ENCODE measurements at regions not wholly inside any gene's neighbourhood (a gene's known extent, or its start where the extent isn't known, plus 50 kb on each side); places are given as distances from the start of the nearest gene placed in this dataset.

DNA sequence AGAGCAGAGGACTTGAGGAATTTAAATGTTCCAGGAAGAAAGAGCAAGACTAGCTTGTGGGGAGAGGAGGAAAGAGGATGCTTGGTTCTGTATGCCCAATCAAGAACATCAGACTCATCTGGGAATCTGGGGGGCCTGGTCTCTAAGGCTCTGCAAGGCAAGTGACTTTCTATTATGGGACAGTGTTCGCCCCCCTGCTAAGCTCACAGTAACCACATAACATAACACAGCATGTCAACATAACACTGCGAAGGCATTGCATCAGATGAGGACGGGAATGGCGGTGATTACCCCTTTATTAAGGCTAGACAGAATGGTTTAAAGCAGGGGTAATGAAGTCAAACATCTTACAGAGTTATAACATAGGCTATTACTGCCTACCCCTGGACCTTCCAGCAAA is 176.6 kb upstream of the IRX6 start:
- H3K4me3 ChIP-seq (ENCODE audit: low read depth, low read length) = no peak overlapping the region
- TF ChIP-seq, protein P1, sequence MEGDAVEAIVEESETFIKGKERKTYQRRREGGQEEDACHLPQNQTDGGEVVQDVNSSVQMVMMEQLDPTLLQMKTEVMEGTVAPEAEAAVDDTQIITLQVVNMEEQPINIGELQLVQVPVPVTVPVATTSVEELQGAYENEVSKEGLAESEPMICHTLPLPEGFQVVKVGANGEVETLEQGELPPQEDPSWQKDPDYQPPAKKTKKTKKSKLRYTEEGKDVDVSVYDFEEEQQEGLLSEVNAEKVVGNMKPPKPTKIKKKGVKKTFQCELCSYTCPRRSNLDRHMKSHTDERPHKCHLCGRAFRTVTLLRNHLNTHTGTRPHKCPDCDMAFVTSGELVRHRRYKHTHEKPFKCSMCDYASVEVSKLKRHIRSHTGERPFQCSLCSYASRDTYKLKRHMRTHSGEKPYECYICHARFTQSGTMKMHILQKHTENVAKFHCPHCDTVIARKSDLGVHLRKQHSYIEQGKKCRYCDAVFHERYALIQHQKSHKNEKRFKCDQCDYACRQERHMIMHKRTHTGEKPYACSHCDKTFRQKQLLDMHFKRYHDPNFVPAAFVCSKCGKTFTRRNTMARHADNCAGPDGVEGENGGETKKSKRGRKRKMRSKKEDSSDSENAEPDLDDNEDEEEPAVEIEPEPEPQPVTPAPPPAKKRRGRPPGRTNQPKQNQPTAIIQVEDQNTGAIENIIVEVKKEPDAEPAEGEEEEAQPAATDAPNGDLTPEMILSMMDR (conservative IDR thresholded peaks at IDR 0.05; ENCODE audit: low read depth, low read length) = no peak
- no peak for DNase-seq (ENCODE audit: low read depth)

DNA sequence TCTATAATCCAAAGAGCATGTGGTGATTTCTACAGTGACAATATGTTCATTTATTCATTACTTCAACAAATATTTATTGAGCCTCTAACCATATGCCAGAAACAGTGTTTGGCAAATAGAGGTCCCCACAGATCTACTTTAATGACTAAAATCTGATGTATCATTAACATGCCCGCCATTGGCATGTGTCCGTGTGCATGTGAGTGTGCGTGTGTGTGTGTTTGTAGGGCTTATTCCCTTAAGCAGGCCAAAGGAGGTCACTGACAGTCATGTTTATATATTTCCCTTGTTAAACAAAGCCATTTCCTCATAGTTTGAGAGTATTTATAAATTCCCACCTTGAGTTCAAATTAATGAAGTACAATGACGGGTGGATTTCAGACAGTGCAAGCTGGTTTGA is 174.4 kb upstream of the IRX6 start:
- no peak for DNase-seq (ENCODE audit: low read depth)
- TF ChIP-seq, protein P1 (conservative IDR thresholded peaks at IDR 0.05; ENCODE audit: low read depth, low read length) = no peak
- H3K4me3 ChIP-seq (ENCODE audit: low read depth, low read length) = no peak overlapping the region

DNA sequence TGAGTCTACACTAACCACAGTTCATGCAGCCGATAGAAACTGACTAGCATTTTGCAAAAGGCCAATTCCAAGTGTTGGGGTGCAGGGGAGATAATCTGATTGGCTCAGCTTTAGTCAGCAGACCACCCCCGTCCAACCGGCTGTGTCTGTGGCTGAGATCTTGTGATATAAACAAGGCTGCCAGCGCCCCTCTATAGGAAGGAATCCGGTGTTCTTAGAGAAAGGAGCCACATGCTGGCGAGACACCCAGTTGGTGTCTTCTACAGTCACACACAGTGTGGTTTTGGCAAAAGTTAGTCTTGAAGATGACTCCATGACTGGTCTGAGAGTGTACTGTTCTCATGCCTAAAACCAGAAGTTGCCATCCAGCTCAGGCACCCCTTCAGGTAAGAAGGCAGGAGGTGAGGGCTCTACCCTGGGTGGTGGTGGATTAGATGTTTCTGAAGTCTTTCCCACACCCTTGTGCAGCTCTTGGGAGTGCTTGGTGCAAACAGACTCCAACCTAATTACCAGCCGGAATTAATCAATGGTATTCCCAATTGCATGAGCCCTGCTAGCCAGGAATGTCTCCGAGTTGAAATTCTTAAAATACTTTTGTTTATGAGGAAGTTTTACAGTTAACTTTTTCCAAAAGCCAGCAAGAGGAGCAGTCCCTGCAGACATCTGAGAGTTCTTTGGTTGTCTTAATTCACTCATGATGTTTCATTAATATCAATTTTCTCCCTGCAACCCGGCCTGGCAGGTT is 172.3 kb upstream of the IRX6 start:
- DNase-seq (ENCODE audit: low read depth) = no peak
- H3K4me3 ChIP-seq (ENCODE audit: low read depth, low read length) = no peak overlapping the region
- TF ChIP-seq, protein P1 (conservative IDR thresholded peaks at IDR 0.05; ENCODE audit: low read depth, low read length) = no peak

GRCh38 chr16:55152875-55153390 is 171.1 kb upstream of the IRX6 start:
- no peak for DNase-seq (ENCODE audit: low read depth)
- no peak overlapping the region for H3K4me3 ChIP-seq (ENCODE audit: low read depth, low read length)
- TF ChIP-seq, protein P1 (conservative IDR thresholded peaks at IDR 0.05; ENCODE audit: low read depth, low read length) = no peak

DNA sequence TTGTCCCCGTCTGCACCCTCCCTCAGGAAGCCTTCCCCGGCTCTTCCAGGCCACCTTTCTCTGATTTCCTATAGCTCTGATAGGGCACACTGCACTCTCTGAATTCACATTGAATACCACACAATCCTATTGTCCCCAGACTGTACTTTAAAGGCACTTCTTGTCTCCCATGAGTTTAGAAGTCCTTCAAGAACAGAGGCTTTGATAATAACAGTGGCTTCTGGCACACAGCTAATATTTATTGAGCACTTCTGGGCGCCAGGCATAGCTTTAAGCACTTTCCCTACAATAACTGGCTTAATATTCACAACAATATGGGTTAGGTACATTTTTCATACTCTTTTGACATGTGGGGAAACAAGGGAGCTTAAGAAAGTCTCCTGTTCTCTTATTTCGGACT is 169.7 kb upstream of the IRX6 start:
- no peak for DNase-seq (ENCODE audit: low read depth)
- H3K4me3 ChIP-seq (ENCODE audit: low read depth, low read length) = no peak overlapping the region
- TF ChIP-seq, protein P1 (conservative IDR thresholded peaks at IDR 0.05; ENCODE audit: low read depth, low read length) = no peak

GRCh38 chr16:55154956-55155355 is 169.0 kb upstream of the IRX6 start:
- TF ChIP-seq, protein P1 (conservative IDR thresholded peaks at IDR 0.05; ENCODE audit: low read depth, low read length) = no peak
- no peak for DNase-seq (ENCODE audit: low read depth)
- no peak overlapping the region for H3K4me3 ChIP-seq (ENCODE audit: low read depth, low read length)

GRCh38 chr16:55155815-55156214 is 168.2 kb upstream of the IRX6 start:
- TF ChIP-seq, protein P1 (conservative IDR thresholded peaks at IDR 0.05; ENCODE audit: low read depth, low read length) = no peak

More at GRCh38 chr16:55155815-55156214, 168.2 kb upstream of the IRX6 start:
- no peak overlapping the region for H3K4me3 ChIP-seq (ENCODE audit: low read depth, low read length)
- DNase-seq (ENCODE audit: low read depth) = no peak

Data from epithelial cell of proximal tubule (primary cell).